Ramos (cell line): ENCODE measurements at regions not wholly inside any gene's neighbourhood (a gene's known extent, or its start where the extent isn't known, plus 50 kb on each side); places are given as distances from the start of the nearest gene placed in this dataset.

Experiments used
- in situ Hi-C: fragments of 300-500 bp; cut with MboI; formaldehyde crosslinking; loops from one replicate; pipeline ENCODE4 v1.14.3; 2022; ENCODE audit warnings: low sequenced_read_pairs; ENCODE audit not compliant: unreplicated experiment

DNA sequence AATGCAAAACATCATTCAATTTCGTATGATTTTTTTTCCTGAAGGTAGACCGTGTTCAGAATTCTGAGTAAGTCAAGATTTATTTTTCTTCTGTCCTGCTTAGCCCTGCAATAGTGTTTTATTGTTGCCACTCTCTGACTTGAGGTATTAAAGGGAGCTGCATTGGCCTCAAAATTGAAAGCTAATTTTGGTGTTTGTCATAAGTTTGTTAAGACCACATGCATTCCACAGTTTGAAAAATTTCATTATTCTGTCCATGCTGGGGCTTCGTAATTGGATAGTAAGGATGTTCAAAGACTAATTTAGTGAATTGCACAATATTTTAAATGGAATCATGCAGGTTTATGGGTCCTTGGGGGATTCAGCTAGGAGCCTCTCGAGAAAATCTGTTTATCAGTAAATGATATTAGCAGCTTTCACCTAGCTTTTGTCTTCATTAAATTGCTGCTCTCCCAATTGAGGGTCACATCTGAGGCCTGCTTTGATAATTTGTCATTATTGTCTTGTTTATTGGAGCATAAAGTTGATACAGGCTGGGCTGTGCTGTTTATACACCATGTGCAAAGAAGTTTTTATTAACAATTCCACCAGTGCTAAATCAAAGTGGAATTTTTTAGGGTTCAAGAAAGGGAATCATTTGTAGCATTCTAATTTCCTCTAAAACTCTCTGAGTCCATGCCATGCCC is 339.8 kb upstream of the OBI1 start:
- in situ Hi-C loops, result loop anchor here (10.0 kb wide), 1 partner anchor 56 kb away; no protein-coding TSS in a partner anchor

DNA sequence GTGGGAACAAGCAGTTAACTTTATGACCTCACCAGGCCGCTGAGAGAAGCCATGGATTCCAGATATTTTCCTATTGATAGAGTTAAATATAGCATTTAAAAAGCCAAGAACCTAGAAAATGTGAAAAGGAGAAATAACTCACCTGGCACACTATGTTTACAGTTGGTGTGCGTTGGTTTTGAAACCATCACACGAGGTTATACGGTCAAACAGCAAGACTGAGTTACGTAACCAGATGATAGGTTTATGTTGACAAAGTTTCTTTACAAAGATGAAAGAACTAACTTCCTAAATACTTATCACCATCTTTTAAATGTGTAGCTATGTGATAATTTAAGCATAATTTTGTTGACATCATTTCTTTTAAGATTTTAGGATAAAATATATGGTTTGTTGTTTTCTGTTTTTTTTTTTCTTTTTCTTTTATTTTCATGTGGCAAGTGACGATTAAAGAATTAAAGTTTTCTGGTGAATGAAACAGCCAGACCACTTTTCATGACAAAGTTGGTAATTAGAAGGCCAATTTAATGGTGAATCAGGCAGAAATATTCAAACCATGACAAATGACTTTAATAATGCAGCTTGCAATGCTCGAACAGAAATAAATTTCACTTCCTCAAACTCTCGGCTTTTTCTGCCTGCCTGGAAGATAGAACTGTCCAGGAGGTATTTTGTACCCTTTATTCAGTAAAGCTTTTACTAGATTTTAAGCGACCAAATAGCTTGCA is 339.1 kb upstream of the OBI1 start:
- in situ Hi-C loops, result loop anchor here (10.0 kb wide), 1 partner anchor 57 kb away; no protein-coding TSS in a partner anchor

DNA sequence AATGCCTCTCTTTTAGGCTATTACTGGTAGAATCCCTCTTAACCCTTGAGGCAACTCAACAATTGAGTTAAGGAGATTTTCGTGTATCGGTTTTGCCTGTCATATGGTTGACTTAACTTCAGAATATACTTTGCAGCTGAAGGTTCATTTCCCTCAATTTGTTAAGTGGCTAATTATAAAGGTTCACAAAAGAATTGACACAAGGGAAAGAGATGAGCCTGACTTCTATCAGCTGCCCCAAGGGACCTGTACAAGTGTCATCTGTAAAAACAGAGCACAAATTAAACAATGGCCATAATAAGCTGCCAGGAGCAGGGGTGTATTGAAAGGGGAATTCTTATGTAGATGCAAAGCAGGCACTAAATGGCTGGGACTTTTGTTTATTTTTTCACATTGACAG is 334.8 kb upstream of the OBI1 start:
- in situ Hi-C loops, result loop anchor here (10.0 kb wide), 1 partner anchor 61 kb away; no protein-coding TSS in a partner anchor

DNA sequence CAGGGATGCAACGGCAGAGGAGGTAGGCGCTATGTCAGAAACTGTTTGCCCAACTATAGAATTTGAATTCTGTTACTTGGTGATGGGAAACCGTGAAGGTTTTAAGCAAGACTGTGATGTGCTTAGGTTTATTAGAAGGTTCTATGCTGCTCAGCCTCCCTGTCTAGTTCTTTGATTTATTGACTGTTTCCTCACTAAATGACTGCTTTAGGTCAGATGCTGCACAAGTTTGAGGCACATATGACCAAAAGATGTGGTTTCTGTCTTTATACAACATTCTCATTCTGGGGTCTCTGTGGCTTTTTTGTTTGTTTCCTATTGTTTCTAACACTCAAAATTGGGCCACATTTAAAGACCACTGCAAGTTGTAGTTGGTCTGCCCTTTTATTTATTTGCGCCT is 323.0 kb upstream of the OBI1 start:
- in situ Hi-C loops, result loop anchor here (10.0 kb wide), 1 partner anchor 273 kb away; no protein-coding TSS in a partner anchor

DNA sequence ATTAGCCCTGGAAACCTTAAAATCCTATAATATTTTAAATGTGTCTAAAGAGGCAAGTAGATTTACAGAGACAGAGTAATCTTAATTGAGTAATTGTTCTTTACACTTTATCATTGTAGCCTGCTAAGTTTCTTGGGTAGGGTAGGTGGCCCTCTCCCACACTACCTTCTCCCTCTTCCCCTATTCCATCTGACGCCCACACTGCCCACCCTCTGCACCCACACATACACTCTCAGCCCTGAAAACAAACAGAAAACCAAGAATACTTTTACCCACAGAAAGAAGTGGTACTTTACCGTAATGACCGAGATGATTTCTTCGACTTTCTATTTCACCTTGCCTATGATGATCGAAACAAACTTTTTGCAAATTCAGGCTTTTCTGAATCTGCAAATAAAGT is 320.4 kb upstream of the OBI1 start:
- in situ Hi-C loops, result loop anchor here (10.0 kb wide), 1 partner anchor 855 kb away; no protein-coding TSS in a partner anchor

DNA sequence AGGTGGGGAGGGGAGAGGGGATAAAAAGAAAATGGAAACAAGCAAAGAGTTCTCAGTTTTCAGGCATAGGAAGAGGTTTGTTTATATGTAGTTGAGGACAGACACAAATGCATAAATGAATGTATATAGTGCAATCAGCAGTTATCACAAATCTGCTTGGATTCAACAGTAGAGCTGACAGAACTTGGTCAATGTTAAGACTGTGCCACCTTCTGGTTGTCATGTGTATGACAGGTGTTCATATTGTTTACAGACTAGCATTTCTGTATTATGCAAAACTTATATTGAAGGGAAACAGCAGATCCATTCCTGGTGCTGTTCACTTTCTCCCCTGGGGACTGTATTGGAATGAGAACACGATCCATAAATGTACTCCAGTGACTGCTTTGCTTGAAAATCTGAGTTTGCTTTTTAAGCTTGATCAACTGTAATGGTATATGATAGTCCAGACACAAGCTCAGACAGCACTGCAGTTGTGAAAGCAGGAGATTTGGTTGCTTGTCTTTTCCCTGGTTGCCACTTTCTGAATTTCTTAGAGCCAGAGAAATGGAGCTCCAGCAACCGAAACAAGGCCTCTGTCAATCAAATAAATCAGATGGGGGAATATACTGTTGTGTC is 319.5 kb upstream of the OBI1 start:
- in situ Hi-C loops, result loop anchor here (10.0 kb wide), 1 partner anchor 854 kb away; no protein-coding TSS in a partner anchor

DNA sequence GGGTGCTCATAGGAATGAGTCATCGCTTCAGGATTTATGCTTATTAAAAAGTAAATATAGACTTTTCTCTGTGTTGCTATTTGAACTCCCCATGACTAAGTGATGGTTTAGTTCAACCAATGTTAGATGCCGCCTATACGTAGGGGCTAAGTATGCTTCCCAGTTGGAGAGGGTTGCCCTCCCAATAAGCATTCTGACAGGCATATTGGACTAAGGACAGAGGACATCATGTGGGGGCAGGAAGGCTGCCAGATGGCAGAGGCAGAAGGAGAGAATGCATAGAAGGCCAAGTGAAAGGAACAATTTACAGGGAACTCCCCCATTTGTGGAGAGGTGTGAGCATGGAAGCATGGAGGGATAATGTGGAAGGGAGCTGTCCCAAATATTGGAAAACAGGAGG is 318.4 kb upstream of the OBI1 start:
- in situ Hi-C loops, result loop anchor here (10.0 kb wide), 1 partner anchor 853 kb away; no protein-coding TSS in a partner anchor

DNA sequence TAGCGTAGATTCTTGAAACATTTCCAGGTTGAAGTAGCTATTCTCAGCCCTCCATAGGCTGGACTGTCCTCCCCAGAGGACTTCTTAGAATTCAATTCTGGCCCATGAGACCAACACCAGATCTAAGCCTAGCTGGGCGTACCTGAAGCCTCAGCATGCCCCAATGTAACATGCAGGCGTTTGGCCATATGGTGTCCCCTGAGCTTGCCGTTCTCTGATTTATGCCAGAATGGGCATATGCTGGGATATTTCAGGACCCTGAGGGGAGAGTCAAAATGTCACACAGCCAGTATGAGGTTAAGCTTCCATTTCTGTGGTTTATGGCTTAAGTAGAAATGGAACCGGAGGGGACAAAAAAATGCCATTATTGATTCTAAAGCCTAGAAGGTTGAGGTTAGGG is 317.7 kb upstream of the OBI1 start:
- in situ Hi-C loops, result loop anchor here (10.0 kb wide), 1 partner anchor 852 kb away; no protein-coding TSS in a partner anchor

DNA sequence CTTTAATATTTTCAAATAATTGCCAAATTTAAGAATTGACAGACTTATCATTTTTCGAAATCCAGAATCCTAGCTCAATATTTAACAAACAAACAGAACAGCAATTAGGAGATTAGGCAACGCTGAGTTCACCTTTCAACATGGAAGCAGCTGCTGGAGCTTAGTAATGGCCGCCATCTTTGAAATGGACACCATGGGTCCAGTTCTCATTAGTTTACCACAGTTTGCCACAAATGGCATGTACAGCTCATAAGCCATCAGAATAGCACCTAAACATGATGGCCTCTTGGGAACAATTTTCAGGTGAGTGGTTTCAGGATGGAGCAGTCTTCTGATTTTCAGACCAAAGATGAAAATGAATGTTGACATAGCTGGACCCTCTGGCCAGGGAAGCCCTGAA is 313.6 kb upstream of the OBI1 start:
- in situ Hi-C loops, result loop anchor here (10.0 kb wide), 1 partner anchor 848 kb away; no protein-coding TSS in a partner anchor

DNA sequence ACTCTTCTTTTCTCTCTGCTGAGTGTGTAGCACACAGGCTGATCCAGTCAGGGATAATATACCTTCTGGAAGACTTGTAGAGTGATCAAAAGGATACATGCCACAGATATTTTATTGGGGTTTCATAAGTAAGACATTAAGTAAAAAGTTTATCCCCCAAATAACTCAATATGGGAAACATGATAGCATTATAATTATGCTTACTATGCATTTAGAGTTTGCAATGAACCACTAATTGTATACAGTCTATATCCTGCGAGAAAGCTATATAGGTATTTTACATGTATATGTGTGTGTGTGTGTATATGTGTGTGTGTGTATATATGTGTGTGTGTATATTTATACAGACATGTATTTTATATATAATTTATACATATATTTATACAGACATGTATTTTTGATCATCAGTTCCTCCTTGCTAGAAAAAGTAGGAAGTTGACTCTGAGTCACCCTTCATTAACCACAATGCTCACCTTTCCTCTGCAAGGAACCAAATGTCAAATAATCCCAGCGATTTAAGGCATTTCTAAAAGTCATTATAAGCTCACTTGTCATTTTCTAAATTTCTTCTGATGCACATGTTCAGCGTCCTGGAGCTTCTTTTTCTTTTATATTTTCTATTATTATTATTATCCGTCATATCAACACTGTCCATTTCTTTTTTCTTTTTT is 312.5 kb upstream of the OBI1 start:
- in situ Hi-C loops, result loop anchor here (10.0 kb wide), 1 partner anchor 847 kb away; no protein-coding TSS in a partner anchor

DNA sequence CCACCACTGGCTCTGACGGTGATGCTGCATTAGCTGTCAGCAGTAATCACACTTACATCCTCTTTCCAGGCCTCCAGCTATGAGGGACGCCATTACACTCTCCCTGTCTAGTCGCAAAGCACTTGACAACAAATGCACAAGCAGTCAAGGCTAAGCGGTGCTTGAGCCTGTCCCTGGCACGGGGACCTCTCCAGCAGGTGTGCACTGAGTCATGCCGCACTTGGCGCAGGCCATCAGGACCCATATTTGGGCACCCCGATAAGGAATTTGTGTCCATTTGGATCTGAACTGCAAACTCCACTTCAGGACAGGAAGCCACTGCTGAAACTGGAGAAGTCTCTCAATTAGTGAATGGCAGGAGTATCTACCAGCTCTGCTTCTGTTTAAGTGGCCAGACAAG is 301.9 kb upstream of the OBI1 start:
- in situ Hi-C loops, result loop anchor here (10.0 kb wide), 1 partner anchor 716 kb away; no protein-coding TSS in a partner anchor

DNA sequence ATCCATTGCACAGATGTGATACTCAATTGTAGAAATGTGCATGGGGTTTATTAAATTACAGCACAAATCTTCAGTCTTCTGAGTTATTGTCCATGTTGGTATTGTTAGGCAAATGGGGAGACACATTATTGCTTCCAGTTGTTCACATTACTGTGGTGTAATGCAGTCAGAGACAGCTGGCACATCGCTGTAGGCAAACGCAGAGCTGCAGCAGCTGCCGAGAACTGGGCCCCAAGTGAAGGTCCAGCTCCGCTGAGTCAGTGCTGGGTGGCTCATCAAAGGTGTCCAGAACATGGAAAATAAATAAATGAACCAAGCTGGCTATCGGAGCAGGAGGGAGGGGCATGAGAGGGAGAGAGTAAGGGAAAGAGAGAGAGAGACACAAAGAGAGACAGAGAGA is 299.1 kb upstream of the OBI1 start:
- in situ Hi-C loops, result no loop called here

DNA sequence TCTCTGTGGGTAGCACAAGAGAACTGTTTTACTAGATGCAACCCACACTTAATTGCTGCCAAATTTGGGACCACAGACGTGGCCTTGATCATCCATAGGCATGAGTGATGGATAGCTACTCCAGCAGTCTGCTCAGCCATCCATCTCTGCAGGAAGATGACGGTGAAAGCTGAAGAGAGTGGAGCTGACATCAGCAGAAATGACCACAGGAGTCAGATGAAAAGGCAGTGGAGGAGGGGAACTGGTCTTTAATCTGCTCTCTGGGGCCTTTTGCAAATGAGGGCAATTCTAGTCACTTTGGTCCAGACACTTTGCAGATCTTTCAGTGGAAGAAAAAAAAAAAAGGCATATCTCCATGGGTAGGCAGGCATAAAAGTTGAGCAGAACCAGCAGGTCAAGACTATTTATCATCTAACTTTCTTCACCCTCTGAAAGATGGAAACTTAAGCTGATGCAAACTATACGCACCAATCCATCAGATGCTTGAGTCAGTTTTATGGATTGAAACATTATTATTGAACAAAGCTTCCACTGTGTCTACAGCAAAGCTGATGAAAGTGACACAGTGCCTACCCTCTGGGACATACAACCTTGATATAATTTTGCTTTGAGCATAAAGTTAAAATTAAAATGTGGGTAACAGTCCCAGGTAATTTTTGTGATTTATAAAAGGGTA is 281.6 kb upstream of the OBI1 start:
- in situ Hi-C loops, result no loop called here

DNA sequence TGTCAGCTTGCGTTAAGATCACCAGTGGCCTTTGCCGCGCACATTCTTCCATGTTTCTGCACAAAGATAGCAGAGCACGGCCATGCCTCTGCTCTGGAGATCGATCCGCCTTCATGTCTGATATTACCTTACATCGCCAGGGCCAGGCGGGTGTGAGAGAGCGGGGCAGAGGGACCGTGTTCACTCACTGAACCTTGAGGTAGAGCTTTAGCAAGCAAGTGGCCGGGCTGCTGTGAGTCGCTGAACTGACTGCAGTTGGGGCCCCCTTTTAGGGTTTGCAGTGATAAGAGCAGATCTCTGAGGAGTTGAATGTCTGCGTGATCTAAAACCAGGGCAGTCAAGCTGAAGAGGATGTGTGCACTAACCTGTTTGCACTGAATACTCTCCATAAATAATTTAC is 275.4 kb upstream of the OBI1 start:
- in situ Hi-C loops, result no loop called here

DNA sequence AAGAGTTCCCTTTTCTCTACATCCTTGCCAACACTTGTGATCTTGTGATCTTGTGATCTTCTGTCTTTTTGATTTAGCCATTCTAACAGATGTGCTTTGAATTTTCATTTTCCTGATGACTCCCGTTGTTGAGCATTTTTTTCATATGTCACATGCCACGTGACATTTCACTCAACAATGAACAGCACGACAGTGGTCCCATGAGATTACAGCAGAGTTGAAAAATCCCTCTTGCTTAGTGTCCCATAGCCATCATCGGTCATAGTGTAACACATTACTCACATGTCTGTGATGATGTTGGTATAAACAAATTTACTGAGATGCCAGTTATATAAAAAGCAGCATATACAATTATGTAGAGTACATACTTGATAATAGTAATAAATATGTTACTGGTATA is 256.1 kb upstream of the OBI1 start:
- in situ Hi-C loops, result no loop called here

DNA sequence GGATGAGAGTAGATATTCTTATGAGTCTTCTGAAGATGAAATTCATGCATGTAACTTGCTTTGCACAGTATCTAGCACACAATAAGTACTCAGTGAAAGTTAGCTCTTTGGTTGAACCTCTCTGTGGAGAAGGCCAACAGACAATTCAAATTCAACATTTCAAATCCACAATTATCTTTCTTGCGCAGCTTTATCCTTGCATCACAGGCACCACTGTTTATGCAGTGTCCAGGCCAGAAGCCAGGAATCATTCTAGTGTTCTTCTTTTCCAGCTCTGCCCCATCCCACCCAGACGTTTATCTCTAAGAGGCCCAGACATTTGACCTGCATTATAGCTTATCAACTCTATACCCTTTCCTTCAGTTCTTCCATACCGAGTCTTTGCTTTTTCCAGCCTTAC is 254.7 kb upstream of the OBI1 start:
- in situ Hi-C loops, result no loop called here

DNA sequence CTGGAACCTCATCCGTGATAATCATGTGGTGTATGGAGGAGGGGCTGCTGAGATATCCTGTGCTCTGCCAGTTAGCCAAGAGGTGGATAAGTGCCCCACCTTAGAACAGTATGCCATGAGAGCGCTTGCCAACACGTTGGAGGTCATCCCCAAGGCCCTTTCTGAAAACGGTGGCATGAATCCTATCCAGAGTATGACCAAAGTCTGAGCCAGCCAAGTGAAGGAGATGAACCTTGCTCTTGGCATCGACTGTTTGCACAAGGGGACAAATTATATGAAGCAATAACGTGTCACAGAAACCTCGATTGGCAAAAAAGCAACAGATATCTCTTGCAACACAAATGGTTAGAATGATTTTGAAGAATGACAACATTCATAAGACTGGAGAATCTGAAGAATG is 251.2 kb upstream of the OBI1 start:
- in situ Hi-C loops, result no loop called here

DNA sequence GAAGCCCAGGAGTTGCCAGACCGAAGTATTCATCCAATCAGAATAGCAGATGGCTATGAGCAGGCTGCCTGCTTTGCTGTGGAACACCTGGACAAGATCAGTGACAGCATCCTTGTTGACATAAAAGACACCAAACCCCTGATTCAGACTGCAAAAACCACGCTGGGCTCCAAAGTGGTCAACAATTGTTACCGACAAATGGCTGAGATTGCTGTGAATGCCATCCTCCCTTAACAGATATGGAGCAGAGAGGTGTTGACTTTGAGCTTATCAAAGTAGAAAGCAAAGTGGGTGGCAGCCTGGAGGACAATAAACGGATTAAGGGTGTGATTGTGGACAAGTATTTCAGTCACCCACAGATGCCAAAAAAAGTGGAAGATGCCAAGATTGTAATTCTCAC is 250.3 kb upstream of the OBI1 start:
- in situ Hi-C loops, result no loop called here

DNA sequence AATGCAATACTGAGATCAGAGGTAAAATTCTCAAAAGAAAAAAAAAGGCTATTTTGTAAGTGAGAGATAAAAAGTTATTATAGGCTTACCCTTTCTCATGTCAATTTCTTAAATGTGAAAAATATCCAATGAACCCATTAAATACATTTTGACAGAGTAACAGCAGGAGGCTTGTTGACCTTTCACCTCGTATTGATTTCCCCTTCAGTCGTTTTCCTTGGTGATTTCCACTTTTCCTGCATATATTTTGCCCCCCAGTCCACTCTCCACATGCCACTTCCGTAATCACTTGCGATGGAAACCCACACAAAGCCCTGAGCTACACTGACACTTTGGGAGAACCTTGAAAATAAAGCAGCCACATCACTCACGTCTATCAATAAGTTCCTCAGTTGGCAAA is 248.1 kb upstream of the OBI1 start:
- in situ Hi-C loops, result no loop called here

DNA sequence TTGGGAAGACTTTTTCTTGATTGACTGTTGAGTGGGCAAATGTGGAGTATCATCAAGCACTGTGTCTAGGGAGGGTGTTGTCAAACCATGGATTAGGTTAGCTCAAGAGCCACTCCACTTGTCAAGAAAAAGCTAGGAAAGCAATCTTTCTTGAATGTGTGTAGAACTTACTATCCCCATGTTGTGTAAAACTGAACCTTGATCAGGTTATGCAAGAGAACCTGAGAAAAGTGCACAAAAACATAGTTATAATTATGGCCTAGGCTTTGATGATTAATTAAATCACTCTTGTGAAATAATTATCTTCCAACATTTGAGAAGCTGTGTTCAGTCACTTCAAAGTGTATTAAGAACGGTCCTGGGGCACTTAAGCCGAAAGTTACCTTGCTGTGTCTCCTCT is 238.2 kb upstream of the OBI1 start:
- in situ Hi-C loops, result no loop called here
